ENCODE measurements at regions not wholly inside any gene's neighbourhood (a gene's known extent, or its start where the extent isn't known, plus 50 kb on each side); places are given as distances from the start of the nearest gene placed in this dataset.

- TF ChIP-seq CTCF (IDR thresholded peaks at IDR 0.05; ENCODE audit: poor library complexity) (peak; percentile 43), EZH2 (IDR thresholded peaks at IDR 0.05; ENCODE audit: borderline replicate concordance) (no peak), EZH2phosphoT487 (IDR thresholded peaks at IDR 0.05; ENCODE audit: low read depth, severe bottlenecking, unreplicated experiment) (no peak)
These were observed 60.1 kb upstream of the TMEM132E start for GRCh38 chr17:34519282-34519681.
